Heart right ventricle (tissue), 16 donors: ENCODE measurements at regions not wholly inside any gene's neighbourhood (a gene's known extent, or its start where the extent isn't known, plus 50 kb on each side); places are given as distances from the start of the nearest gene placed in this dataset.

ENCODE experiments used
- ATAC-seq, 8 donors: fragments of 200-7000 bp; cut with Tn5 transposase; one replicate each; pipeline ENCODE4 v1.9.1; 2020; ENCODE audit warnings: mild to moderate bottlenecking in 8 of 8, moderate library complexity in 8 of 8, moderate number of reproducible peaks in 1 of 8
- DNase-seq, 2 donors: peaks; one replicate each; pipeline ENCODE4 v3.0.0-alpha.2; 2020
- H3K27ac ChIP-seq, 10 donors: fragments of 200-600 bp; sonication (generic) in 2 of 10; one replicate each; pipeline versions ENCODE4 v1.5.0 to v1.8.0; 2020 to 2022; ENCODE audit warnings: mild to moderate bottlenecking in 3 of 10
- H3K27me3 ChIP-seq, 7 donors: fragments of 200-600 bp; one replicate each; pipeline ENCODE4 v1.8.0; 2021 to 2022; ENCODE audit warnings: mild to moderate bottlenecking in 2 of 7
- H3K36me3 ChIP-seq, 9 donors: fragments of 200-600 bp; sonication (generic) in 1 of 9; one replicate each; pipeline versions ENCODE4 v1.5.0 to v1.8.0; 2020 to 2022; ENCODE audit warnings: mild to moderate bottlenecking in 2 of 9
- H3K4me1 ChIP-seq, 9 donors: fragments of 200-600 bp; sonication (generic) in 1 of 9; one replicate each; pipeline versions ENCODE4 v1.5.0 to v1.8.0; 2020 to 2022; ENCODE audit warnings: mild to moderate bottlenecking in 4 of 9
- H3K4me3 ChIP-seq, 10 donors: fragments of 200-600 bp; sonication (generic) in 2 of 10; one replicate each; pipeline versions ENCODE4 v1.5.0 to v1.8.0; 2020 to 2022; ENCODE audit warnings: mild to moderate bottlenecking in 7 of 10, moderate library complexity in 2 of 10
- H3K9me3 ChIP-seq, 11 donors: fragments of 200-600 bp in 10 of 11; sonication (generic) in 2 of 11; one replicate each; pipeline versions ENCODE4 v1.5.0 to v1.8.0; 2013 to 2022; ENCODE audit warnings: mild to moderate bottlenecking in 2 of 11, control low read depth in 1 of 11, moderate library complexity in 1 of 11
- WGBS, 2 donors: extraction: QIAGEN DNeasy Blood & Tissue Kit; methylation state at CpG; one replicate each; pipeline ENCODE4 v1.1.7; 2013; ENCODE audit warnings: inconsistent platforms in 1 of 2; 5-methylcytosine and 5-hydroxymethylcytosine counted together
- intact Hi-C, 10 donors: fragments of 100-400 bp; cut with DNase I; formaldehyde crosslinking; loops; one replicate each; pipeline versions ENCODE4 v1.11.1 to v1.14.2; 2022
- TF ChIP-seq, protein P1 (sequence below), 9 donors: fragments of 200-600 bp; sonication (generic) in 2 of 9; IDR thresholded peaks; one replicate each; pipeline versions ENCODE4 v1.5.0 to v1.8.0; 2021 to 2022; ENCODE audit warnings: antibody characterized with exemption in 9 of 9, mild to moderate bottlenecking in 5 of 9, moderate library complexity in 1 of 9
- donor health status: Arrhythmogenic right ventricular cardiomyopathy.
- donor health status: ischemic (EF 13 %, LVEDD 7.1; RV severe dilation, severe dysfunction).
- donor health status: healthy with polysubstance abuse.
- donor health status: DM: no; HTN: yes; CAD: no.
- donor health status: DM: no; HTN: no; CAD: no.
- donor health status: ischemic (EF 25% LVEDD 6.9; RV normal size, moderate dysfunction).
- donor health status: ischemic (EF 25% LVEDD 5.7; RV mildly dilated, moderate dysfunction).
- donor health status: healthy.
- donor health status: DM: yes; HTN: yes; CAD: no.
- donor health status: Ischemic cardiomyopathy.
- donor health status: ischemic (EF 35%, LVEDD 5.7; RV mildly dilated, moderate dysfunction).
- donor health status: nonischemic (EF 11% LVEDD 7.7; RV severe dilation, severe dysfunction).
- donor health status: DM: yes; HTN: yes; CAD: no.
- donor health status: PGD.
- donor health status: ischemic (EF 29% LVEDD 5.4; RV normal size, mild dysfunction).
- donor health status: nonischemic (EF 23%, LVEDD 6.1; RV moderate dilation, normal function).

DNA sequence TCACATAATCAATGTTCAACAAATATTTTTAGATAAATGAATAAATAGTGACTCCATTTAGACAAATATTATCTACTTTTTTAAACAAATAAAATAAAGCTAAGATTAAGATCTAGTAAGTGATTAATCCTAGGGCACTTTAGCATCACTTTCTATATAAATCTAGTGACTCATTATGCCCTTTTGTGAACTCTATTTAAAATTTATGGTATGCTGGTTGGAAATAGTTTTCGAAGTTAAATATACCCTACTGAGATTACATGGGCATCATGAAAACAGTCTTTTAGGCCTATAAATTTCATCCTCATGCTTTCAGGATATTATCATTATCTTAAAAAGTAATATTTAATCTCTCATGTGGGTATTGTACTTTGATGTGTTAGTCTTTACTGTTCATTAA, 140.4 kb upstream of the UFL1 start:
- TF ChIP-seq, protein P1, sequence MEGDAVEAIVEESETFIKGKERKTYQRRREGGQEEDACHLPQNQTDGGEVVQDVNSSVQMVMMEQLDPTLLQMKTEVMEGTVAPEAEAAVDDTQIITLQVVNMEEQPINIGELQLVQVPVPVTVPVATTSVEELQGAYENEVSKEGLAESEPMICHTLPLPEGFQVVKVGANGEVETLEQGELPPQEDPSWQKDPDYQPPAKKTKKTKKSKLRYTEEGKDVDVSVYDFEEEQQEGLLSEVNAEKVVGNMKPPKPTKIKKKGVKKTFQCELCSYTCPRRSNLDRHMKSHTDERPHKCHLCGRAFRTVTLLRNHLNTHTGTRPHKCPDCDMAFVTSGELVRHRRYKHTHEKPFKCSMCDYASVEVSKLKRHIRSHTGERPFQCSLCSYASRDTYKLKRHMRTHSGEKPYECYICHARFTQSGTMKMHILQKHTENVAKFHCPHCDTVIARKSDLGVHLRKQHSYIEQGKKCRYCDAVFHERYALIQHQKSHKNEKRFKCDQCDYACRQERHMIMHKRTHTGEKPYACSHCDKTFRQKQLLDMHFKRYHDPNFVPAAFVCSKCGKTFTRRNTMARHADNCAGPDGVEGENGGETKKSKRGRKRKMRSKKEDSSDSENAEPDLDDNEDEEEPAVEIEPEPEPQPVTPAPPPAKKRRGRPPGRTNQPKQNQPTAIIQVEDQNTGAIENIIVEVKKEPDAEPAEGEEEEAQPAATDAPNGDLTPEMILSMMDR (IDR thresholded peaks at IDR 0.05), result no peak
- Histone ChIP-seq H3K4me1 (no peaks in the 10 kb centered on the region), H3K9me3 (no peaks in the 10 kb centered on the region), H3K4me3 (no peak overlapping the region), H3K36me3 (no peaks in the 10 kb centered on the region), H3K27ac (no peak overlapping the region), H3K27me3 (no peaks in the 10 kb centered on the region)
- no peak for DNase-seq
- WGBS, 2 donors, result 60 to 77% methylated on average over 1 of the region's 1 CpG
- intact Hi-C loops, result loop anchor here in 1 of 10 donors (10.0 kb wide), 1 partner anchor 566 kb away; no protein-coding TSS in a partner anchor
- no peak for ATAC-seq

DNA sequence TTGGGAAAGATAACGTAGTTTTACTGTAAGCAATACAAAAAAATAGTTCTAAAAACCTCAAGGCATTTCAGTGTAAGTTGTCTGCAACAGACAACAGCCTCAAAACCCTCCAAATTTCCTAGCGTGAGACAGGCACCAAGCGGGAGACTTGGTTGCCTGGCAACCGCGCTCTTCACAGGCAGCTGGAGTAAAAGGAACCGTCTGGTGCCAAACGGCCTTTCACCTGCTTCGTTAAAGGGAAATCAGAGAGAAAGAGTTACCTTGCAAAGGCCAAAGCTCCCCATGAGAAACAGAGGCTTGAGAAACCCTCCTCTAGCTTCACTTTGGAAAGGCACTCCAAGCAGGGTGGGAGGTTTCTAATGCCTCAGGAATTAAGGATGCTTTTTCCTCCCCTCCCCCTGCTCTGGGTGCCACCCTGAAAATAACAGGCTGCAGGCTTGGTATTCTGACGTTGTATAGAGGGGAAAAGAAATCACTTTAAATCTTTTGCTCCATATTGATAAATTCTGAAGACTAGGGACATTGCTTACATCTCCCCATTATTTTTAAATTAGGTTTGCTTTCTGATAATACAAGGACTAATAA, 129.7 kb upstream of the UFL1 start:
- Histone ChIP-seq H3K4me3 (no peak overlapping the region), H3K9me3 (no peaks in the 10 kb centered on the region), H3K27me3 (no peaks in the 10 kb centered on the region), H3K4me1 (no peaks in the 10 kb centered on the region), H3K27ac (no peak overlapping the region), H3K36me3 (no peaks in the 10 kb centered on the region)
- ATAC-seq (no peak), DNase-seq (no peak)
- 4 to 5% methylated on average over 9 of the region's 9 CpGs for WGBS, 2 donors
- TF ChIP-seq, protein P1 (IDR thresholded peaks at IDR 0.05), result no peak
- intact Hi-C loops, result no loop called here

DNA sequence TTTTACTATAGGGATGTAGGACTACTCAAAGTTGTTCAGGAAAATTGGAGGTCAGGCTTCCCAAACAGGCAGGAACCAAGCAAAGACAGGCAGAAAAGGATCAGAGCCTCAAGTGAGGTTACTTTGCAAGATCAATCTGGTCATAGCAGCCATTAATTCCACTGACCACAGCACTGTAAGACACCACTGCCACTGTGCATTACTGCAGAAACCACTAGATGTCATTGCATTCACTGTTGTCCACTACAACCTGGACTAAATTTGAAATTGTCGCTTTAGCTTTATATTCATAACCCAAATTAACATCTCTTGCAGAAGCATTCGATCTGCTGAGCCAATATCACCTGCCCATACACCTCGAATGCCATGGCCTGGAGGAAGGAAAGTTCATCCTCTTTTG, 126.9 kb upstream of the UFL1 start:
- 47 to 50% methylated on average over 3 of the region's 3 CpGs for WGBS, 2 donors
- TF ChIP-seq, protein P1 (IDR thresholded peaks at IDR 0.05), result peak in 6 of 9 donors; percentile 14 to 41 (median 26)
- ATAC-seq, result no peak

DNA sequence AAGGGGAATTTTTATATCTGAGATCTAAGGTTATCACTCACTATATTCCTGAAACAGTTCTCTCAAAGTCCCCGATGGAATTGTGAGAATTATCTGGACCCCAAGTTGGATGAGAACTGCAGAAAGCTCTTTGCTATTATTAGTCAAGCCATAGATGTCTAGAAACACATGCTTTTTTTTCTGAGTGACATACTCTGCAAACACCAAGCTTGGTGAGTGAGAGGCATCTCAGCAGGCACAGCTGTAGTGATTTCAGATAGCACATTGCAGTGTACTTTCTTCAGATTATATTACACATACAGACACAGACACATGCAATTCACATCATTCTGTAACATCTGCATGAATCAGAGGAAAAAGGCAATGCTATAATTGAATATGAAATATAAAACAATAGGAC, 111.1 kb upstream of the UFL1 start:
- no peak overlapping the region for H3K27ac ChIP-seq
- no peaks in the 10 kb centered on the region for H3K9me3 ChIP-seq
- intact Hi-C loops, result no loop called here
- TF ChIP-seq, protein P1 (IDR thresholded peaks at IDR 0.05), result no peak
- no peaks in the 10 kb centered on the region for H3K36me3 ChIP-seq
- DNase-seq (no peak), ATAC-seq (no peak)
- H3K27me3 ChIP-seq, result no peaks in the 10 kb centered on the region
- no peaks in the 10 kb centered on the region for H3K4me1 ChIP-seq
- no peak overlapping the region for H3K4me3 ChIP-seq
- 21 to 40% methylated on average over 1 of the region's 1 CpG for WGBS, 2 donors

More for the DNA sequence above, 126.9 kb upstream of the UFL1 start:
- intact Hi-C loops, result no loop called here
- DNase-seq, result no peak
- Histone ChIP-seq H3K36me3 (no peaks in the 10 kb centered on the region), H3K27me3 (no peaks in the 10 kb centered on the region), H3K4me1 (no peaks in the 10 kb centered on the region), H3K27ac (no peak overlapping the region), H3K4me3 (no peak overlapping the region), H3K9me3 (peaks cover 0 to 8% (median 0%) of the 10 kb centered on the region in 11 donors)
